MCF 10A (cell line): ENCODE measurements at regions not wholly inside any gene's neighbourhood (a gene's known extent, or its start where the extent isn't known, plus 50 kb on each side); places are given as distances from the start of the nearest gene placed in this dataset.

ENCODE experiments used
- BruUV-seq: library from RNA; stranded (reverse); fragments of 400-500 nt; replicated peaks from 2 replicates; lab custom pipeline; 2021; lab: Mats Ljungman, UMichigan
- CTCF ChIA-PET: fragments of 300-600 bp; sonication (Branson Sonifier 250); formaldehyde crosslinking; extraction: SDS; loops from one replicate; lab custom pipeline; 2021; ENCODE audit warnings: antibody characterized with exemption, inconsistent platforms; lab: Yijun Ruan, JAX
- POLR2A ChIA-PET: fragments of 300-600, 350-650 bp; sonication (Branson Sonifier 250); formaldehyde crosslinking; extraction: SDS; loops from one replicate; lab custom pipeline; 2020; ENCODE audit warnings: antibody characterized with exemption, inconsistent platforms; lab: Yijun Ruan, JAX
- DNase-seq: peaks from one replicate; pipeline ENCODE4 v3.0.0-alpha.2; 2018; ENCODE audit not compliant: unreplicated experiment
- H3K27ac Mint-ChIP-seq: one replicate; pipeline ENCODE4 v1.8.0; 2022; ENCODE audit warnings: mild to moderate bottlenecking, low read depth, mixed read lengths; ENCODE audit not compliant: unreplicated experiment
- H3K27me3 Mint-ChIP-seq: one replicate; pipeline ENCODE4 v1.8.0; 2022; ENCODE audit warnings: mixed read lengths; ENCODE audit not compliant: insufficient read depth, unreplicated experiment
- H3K36me3 Mint-ChIP-seq: one replicate; pipeline ENCODE4 v1.8.0; 2022; ENCODE audit warnings: mild to moderate bottlenecking, moderate library complexity, mixed read lengths; ENCODE audit not compliant: insufficient read depth, unreplicated experiment
- H3K4me1 Mint-ChIP-seq: one replicate; pipeline ENCODE4 v1.8.0; 2022; ENCODE audit warnings: mixed read lengths; ENCODE audit not compliant: insufficient read depth, unreplicated experiment
- H3K4me3 Mint-ChIP-seq: one replicate; pipeline ENCODE4 v1.8.0; 2022; ENCODE audit warnings: mild to moderate bottlenecking, moderate library complexity, mixed read lengths; ENCODE audit not compliant: unreplicated experiment
- H3K9me3 Mint-ChIP-seq: one replicate; pipeline ENCODE4 v1.8.0; 2022; ENCODE audit warnings: mixed read lengths; ENCODE audit not compliant: unreplicated experiment
- intact Hi-C: fragments of 100-400 bp; cut with micrococcal nuclease; formaldehyde crosslinking; loops from 2 replicates; pipeline ENCODE4 v1.14.1; 2022
- TF ChIP-seq, protein P1 (sequence below): fragments of 200-600 bp; IDR thresholded peaks from one replicate; pipeline ENCODE4 v1.8.0; 2022; ENCODE audit warnings: antibody characterized with exemption, mild to moderate bottlenecking; ENCODE audit not compliant: unreplicated experiment

DNA sequence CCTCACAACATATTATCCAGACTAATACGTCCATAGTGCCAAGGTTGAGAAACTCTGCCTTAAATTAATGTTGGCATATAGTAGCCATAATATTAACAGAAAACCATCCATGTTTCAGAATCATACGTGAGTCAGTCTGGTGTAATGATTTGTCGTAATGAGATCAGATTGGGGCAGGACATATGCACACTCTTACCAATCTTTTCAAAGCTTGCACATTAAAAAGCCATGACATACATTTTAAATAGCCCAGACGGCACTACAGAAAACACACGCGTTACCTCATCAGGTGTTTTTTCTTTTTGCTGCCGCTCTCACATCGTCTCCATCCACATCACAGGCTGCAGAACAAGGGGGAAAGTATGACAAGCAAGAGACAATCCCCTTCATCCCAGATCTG, 211.6 kb downstream of the NEBL start:
- Mint-ChIP-seq H3K27ac (no peak overlapping the region), H3K4me3 (no peak overlapping the region), H3K36me3 (no peaks in the 10 kb centered on the region), H3K27me3 (no peaks in the 10 kb centered on the region), H3K4me1 (no peaks in the 10 kb centered on the region), H3K9me3 (no peaks in the 10 kb centered on the region)
- ChIA-PET CTCF (interaction anchor here (0.7 kb wide), 1 partner anchor 179 kb away, joined by 3 read pairs; no protein-coding TSS in a partner anchor), POLR2A (no interaction called here)
- intact Hi-C loops, result no loop called here
- DNase-seq, result no peak
- TF ChIP-seq, protein P1, sequence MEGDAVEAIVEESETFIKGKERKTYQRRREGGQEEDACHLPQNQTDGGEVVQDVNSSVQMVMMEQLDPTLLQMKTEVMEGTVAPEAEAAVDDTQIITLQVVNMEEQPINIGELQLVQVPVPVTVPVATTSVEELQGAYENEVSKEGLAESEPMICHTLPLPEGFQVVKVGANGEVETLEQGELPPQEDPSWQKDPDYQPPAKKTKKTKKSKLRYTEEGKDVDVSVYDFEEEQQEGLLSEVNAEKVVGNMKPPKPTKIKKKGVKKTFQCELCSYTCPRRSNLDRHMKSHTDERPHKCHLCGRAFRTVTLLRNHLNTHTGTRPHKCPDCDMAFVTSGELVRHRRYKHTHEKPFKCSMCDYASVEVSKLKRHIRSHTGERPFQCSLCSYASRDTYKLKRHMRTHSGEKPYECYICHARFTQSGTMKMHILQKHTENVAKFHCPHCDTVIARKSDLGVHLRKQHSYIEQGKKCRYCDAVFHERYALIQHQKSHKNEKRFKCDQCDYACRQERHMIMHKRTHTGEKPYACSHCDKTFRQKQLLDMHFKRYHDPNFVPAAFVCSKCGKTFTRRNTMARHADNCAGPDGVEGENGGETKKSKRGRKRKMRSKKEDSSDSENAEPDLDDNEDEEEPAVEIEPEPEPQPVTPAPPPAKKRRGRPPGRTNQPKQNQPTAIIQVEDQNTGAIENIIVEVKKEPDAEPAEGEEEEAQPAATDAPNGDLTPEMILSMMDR, result no peak
- no TSS peak for BruUV-seq

DNA sequence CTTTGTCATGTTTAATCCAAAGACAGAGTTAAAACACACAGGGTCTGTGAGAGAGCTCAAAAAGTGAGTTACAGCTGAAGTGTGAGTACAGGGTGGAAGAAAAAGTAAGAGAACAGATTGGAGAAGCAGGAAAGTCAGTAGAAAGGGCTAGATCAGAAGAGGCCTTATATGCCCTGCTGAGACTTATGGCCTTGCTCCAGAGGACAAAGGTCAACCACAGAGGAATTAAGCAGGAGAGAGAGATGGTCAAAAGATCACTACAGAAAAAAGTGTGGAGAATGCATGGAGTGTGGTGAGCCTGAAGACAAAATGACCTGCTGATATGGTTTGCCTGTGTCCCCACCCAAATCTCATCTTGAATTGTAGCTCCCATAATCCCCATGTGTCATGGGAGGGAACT, 213.8 kb downstream of the NEBL start:
- POLR2A ChIA-PET, result no interaction called here
- no peaks in the 10 kb centered on the region for H3K9me3 Mint-ChIP-seq
- DNase-seq, result no peak
- TF ChIP-seq, protein P1, result no peak
- no TSS peak for BruUV-seq
- no peaks in the 10 kb centered on the region for H3K36me3 Mint-ChIP-seq
- intact Hi-C loops, result no loop called here
- no peaks in the 10 kb centered on the region for H3K4me1 Mint-ChIP-seq
- H3K4me3 Mint-ChIP-seq, result no peak overlapping the region
- CTCF ChIA-PET, result no interaction called here
- no peaks in the 10 kb centered on the region for H3K27me3 Mint-ChIP-seq
- H3K27ac Mint-ChIP-seq, result no peak overlapping the region

DNA sequence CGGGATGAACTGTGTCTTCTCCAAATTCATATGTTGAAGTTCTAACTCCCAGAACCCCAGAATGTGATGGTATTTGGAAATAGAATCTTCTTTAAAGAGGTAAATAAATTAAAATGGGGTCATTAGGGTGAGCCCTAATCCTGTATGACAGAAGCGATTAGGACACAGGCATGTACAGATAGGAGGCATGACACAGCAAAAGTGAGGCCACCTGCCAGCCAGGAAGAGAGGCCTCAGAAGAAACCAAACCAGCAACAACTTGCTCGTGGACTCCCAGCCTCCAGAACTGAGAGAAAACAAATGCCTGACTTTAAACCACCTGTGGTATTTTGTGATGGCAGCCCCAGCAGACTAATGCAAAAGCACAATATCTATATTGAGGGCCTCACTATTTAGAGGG, 214.3 kb downstream of the NEBL start:
- no peak for DNase-seq
- CTCF ChIA-PET, result no interaction called here
- no TSS peak for BruUV-seq
- intact Hi-C loops, result no loop called here
- no peak overlapping the region for H3K4me3 Mint-ChIP-seq
- H3K27ac Mint-ChIP-seq, result no peak overlapping the region
- H3K9me3 Mint-ChIP-seq, result no peaks in the 10 kb centered on the region
- no peaks in the 10 kb centered on the region for H3K27me3 Mint-ChIP-seq
- TF ChIP-seq, protein P1, result no peak
- no peaks in the 10 kb centered on the region for H3K4me1 Mint-ChIP-seq
- no peaks in the 10 kb centered on the region for H3K36me3 Mint-ChIP-seq
- POLR2A ChIA-PET, result no interaction called here

DNA sequence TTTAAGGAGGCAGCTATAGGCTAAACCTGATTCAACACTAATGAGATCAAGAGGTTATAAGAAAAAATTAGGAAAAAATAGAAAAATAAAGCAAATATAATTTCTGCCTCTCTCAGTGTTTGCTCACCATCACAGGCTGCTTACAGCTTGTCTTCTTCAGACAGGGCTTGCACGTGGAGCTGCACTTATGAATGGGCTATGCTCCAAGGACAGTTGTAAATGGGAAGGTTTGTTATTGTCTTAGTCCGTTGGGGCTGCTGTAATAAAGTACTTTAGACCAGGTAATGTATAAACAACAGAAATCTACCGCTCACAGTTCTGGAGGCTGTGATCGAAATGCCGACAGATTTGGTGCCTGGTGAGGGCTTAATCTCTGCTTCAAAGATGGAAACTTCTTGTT, 219.8 kb downstream of the NEBL start:
- POLR2A ChIA-PET, result no interaction called here
- BruUV-seq, result no TSS peak
- Mint-ChIP-seq H3K4me1 (no peaks in the 10 kb centered on the region), H3K9me3 (no peaks in the 10 kb centered on the region), H3K27me3 (no peaks in the 10 kb centered on the region), H3K4me3 (no peak overlapping the region), H3K36me3 (no peaks in the 10 kb centered on the region), H3K27ac (no peak overlapping the region)
- intact Hi-C loops, result no loop called here
- CTCF ChIA-PET, result no interaction called here
- no peak for DNase-seq
- TF ChIP-seq, protein P1, result no peak
